Left renal cortex interstitium (tissue), 4 donors: ENCODE measurements at regions not wholly inside any gene's neighbourhood (a gene's known extent, or its start where the extent isn't known, plus 50 kb on each side); places are given as distances from the start of the nearest gene placed in this dataset.

Source experiments
- DNase-seq, 4 donors: peaks; one replicate each; pipeline ENCODE4 v3.0.0-alpha.2; 2013; ENCODE audit warnings: low read depth in 4 of 4, low spot score in 2 of 4, missing footprints in 1 of 4

GRCh38 chr21:22250355-22250754, 1252.1 kb downstream of the NCAM2 start:
- DNase-seq, result no peak

DNA sequence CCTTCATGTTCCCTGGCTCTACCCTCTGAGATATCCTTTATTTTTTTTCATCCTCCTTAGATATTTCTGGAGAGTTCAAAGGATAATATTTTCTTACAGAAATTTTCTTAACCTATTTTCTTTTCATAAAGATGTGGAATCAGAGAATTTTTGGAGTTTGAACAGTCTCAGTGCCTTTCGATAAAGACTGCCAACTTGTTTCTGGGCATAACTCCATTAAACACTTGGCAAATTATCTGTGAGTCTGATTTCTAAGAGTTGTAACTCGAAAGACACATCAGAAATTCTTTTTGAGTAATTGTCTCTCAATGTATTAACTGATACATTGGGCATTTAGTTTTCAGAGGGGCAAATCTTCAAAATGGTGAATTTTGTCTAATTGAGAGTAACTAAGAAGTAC, 1255.6 kb downstream of the NCAM2 start:
- no peak for DNase-seq

- DNase-seq, result no peak
Observed at GRCh38 chr21:22258821-22259220, 1260.6 kb downstream of the NCAM2 start.

DNA sequence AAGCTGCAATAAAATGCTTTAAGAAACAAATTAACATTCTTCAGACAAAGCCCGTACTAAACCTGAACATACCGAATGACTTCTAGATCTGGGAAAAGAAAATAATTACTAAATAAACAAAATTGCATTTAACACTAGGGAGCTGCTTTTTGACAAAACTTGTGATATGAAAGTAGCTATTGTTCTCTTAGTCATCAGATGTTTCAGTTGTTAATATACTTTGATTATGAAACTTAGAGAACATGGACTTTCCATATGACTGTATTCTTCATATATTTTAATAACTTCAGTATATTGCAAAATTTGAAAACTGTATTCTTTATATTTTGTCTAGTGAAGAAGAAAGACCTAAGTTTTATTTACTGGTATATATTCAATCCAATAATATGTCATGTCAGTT, 1262.1 kb downstream of the NCAM2 start:
- no peak for DNase-seq

- no peak for DNase-seq
Observed at GRCh38 chr21:22263890-22264289, 1265.7 kb downstream of the NCAM2 start.

DNA sequence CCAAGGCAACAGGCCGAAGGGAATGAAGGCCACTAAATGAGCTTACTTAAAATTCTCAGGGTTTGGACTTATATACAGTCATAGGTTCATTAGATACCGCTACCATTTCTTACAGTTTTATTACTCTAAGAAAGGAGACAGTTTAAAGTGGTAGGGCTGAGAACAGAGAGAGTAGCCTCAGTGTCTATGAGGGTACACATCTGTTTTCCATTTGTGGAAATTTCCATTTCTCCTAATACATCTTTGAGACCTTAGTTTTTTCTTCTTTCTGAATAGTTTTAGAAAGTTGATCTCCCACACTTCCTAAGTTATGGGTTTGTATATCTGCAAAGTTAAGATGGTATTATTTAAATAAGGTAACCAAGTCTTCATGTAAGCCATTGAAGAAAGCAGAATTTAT, 1279.1 kb downstream of the NCAM2 start:
- no peak for DNase-seq

GRCh38 chr21:22278366-22278765, 1280.2 kb downstream of the NCAM2 start:
- no peak for DNase-seq

- no peak for DNase-seq
Observed at GRCh38 chr21:22280851-22281250, 1282.6 kb downstream of the NCAM2 start.

- no peak for DNase-seq
Observed at GRCh38 chr21:22288885-22289499, 1290.8 kb downstream of the NCAM2 start.

DNA sequence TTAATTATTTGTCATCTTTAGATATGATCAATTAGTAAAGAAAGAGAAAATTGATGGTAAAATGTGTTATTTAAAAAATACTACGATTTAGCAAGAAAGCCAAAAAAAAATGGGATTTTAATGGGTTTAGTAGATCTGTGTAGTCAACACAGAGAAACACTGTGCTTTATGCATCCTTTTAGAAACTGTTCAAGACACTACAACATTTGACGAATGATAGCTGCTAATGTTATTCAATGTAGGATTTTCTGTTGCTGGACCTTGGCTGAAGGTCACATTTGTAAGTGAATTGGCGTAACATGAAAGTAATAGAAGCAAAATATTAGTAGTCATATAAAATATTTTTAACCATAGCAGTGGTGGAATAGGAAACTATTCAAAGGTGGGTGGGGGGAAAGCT, 1293.9 kb downstream of the NCAM2 start:
- DNase-seq, result no peak

- DNase-seq, result no peak
Observed at GRCh38 chr21:22297575-22297974, 1299.4 kb downstream of the NCAM2 start.

GRCh38 chr21:22311741-22312462, 1313.7 kb downstream of the NCAM2 start:
- DNase-seq, result no peak

DNA sequence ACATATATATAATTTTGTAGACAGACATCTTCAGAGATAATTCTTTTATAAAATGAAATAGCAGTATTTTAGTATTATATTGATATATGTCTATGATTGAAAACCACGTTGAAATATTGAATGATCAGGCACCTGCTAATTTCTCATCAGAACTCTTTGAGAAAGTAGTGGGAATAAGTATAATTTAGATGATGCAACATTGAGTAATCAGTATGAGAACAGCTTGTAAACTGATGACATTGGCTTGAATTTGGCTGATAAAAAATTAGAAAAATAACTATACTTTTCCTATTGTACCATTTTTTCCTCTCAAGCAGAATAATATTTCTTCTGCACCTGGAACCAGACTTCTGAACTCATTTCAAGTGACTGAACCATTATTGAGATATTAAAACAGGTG, 1316.8 kb downstream of the NCAM2 start:
- DNase-seq, result no peak

- no peak for DNase-seq
Observed at GRCh38 chr21:22319435-22319834, 1321.2 kb downstream of the NCAM2 start.

DNA sequence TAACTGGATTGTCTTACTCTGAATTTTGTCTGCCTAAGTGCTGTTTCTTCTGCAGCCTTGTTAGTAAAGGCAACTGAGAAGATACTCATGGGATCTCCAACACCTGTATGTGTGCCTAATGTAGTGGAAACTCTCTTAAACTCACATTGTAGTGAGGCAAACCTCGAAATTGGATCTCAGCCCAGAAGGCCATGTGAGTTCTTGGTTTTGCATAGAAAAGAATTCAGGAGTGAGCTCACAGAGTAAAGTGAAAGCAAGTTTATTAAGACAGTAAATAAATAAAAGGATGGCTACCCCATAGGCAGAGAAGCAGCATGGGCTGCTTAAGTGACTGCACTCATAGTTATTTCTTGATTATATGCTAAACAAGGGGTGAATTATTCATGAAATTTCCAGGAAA, 1344.7 kb downstream of the NCAM2 start:
- DNase-seq, result no peak

DNA sequence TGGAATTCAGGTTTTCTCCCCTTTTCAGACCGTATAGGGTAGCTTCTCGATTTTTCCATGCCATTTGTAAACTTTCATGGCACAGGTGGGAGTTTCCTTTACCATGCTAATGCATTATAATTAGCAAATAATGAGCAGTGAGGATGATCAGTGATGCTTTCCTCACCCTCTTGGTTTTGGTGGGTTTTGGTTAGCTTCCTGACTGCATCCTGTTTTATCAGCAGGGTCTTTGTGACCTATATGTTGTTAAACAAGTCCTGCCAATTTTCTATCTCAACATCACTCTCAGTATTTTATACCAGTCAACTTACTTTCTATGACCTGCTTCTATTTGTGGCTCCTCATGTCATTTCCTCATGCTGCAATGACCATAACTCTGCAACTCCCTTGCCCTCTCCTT, 1345.1 kb downstream of the NCAM2 start:
- DNase-seq, result no peak

DNA sequence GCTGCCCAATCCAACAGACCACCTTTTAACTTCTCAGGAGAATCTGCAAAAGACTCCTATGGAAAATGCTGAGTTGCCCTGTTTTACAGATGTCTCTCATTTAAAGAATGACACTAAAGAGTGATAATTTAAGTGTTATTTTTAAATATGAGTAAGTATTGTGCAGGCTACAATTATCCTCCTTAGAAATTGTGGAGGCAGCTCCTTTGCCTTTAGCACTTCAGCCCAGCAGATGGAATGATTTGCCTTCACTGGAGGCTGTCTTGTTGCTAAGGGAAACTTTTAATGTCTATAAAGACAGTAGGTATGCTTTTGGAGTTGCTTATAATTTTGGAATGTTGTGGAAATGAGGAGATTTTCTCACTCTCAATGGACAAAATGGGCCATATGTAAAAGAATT, 1345.5 kb downstream of the NCAM2 start:
- DNase-seq, result no peak

GRCh38 chr21:22345624-22346023, 1347.4 kb downstream of the NCAM2 start:
- DNase-seq, result no peak

- no peak for DNase-seq
Observed at GRCh38 chr21:22346576-22346975, 1348.4 kb downstream of the NCAM2 start.

DNA sequence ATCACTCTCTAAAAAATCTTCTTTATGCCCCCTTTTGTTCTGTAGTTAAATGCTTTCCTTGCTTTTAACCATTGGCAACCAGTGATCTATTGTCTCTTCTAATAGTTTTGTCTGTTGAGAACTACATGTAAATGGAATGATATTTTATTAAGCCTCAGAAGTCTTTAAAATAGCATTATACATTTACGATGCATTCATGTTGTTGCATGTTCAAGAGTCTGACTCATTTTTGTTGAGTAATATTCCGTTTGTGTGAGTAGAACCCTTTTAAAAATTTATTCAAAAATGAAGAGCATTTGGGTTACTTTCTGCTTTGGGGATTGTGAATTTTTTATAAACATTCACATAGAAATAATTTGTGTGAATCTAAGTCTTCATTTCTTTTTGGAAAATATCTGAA, 1352.9 kb downstream of the NCAM2 start:
- DNase-seq, result no peak

DNA sequence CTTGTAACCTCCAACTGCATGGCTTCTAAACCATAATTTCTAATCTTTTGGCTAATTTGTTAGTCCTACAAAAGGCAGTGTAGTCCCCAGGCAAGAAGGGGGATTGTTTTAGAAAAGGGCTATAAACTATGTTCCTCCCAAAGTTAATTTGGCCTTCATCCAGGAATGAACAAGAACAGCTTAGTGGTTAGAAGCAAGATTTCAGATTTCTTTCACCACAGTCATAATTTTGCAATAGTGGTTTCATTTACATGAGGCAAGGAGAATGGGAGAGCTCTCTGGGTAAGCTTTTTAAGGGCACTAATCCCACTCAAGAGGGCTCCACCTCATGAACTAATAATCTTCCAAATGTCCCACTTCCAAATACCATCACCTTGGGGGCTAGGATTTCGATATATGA, 1353.9 kb downstream of the NCAM2 start:
- DNase-seq, result no peak

GRCh38 chr21:22355949-22356348, 1357.7 kb downstream of the NCAM2 start:
- no peak for DNase-seq

DNA sequence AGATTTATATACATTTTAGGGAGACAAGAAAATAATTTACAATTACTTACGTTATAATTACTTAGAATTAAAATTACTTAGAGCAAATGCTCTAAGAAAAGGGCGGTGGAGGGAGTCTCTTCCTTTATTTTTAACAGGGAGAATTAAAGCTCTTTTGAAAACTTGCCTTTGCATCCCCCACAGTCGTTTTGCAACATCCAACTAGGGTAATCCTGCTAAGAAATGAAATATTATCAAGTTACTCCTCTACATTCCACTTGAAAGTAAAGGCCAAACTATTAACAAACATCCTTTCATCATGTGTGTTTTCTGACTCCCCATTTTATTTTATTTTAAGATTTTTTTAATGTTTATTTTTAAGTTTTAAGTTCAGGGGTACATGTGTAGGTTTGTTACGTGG, 1358.5 kb downstream of the NCAM2 start:
- no peak for DNase-seq
